GM04504 (cell line): ENCODE measurements at regions not wholly inside any gene's neighbourhood (a gene's known extent, or its start where the extent isn't known, plus 50 kb on each side); places are given as distances from the start of the nearest gene placed in this dataset.
A peak's percentile ranks its signal among the peaks of the same experiment; 100 is the strongest.

Experiments
- DNase-seq: peaks from one replicate; pipeline ENCODE4 v3.0.0-alpha.2; 2012; ENCODE audit warnings: low read depth

DNA sequence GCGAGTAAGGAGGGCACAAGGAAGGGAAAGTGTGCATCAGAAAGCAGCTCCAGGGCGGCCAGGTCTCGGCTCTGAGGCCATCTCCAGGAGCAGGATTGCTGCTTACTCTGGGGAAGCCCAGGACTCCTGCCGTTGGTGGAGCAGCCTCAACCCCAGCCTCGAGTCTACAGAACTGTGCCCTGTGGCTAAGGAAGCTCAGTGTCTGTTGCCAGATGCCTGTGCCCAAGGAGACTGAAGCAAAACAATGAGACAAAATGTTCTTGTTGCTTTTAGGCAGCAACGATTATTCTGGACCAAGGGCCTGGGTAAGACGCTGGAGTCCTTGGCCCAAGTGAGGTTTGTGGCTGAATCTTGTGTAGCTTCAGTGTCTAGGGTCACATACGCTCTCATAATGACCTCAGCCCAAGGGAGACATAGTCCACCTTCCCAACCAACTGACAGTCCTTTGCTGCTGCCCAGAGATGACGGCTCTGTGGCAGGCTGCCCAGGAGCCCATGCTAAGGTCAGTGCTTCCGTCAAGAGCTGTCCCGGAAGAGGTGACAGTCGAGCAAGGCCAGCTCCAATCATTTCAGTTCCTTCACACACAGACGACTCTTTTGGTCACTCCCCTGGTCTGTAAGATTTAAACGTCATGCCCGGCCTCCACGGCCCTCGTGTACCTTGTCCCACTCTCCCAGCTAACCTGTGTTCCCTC lies 223.8 kb downstream of the TTC32 start:
- DNase-seq = no peak

DNA sequence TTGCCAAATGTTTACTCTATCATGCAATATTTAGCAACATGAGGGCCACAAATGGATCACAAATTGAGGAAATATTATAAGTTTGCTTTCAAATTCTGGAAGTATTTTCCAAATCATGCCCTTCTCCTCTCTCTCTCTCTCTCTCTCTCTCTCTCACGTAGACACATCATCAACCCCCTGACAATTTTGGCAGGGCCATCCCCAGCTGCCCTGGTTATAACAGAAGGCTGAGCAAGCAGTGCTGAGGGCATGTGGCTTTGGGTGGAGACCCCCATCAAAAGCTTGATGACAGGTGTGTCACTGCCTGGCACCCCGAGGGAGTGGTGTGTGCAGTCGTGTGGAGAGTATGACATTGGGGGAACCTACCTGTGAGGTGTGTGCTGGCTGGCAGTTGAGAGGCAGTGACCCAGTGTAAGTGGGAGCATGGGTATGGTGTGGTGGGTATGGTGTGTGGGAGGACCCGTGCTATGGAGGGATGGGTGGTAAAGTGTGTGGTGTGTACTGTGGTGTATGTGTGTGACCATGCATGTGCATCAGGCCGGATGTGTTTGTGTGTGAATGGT lies 224.5 kb downstream of the TTC32 start:
- no peak for DNase-seq

DNA sequence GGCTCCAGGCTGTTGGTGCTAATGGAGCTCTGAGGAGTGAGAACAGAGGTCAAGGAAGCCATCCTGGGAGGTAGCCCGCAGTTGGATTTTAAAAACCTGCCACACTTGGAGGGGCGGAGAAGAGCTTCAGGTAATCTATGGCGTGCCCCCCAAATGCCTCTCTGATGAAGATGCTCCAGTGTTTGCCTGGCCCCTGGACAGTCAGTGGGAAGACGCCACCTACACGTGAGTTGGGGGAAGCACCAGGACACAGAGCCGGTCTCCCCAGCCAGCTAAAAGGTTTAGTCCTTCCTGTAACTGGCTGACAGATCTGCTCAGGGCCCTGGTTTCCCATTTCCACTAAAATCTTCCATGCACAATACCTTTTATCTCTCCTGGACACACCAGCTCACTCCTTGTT lies 225.0 kb downstream of the TTC32 start:
- DNase-seq = no peak

DNA sequence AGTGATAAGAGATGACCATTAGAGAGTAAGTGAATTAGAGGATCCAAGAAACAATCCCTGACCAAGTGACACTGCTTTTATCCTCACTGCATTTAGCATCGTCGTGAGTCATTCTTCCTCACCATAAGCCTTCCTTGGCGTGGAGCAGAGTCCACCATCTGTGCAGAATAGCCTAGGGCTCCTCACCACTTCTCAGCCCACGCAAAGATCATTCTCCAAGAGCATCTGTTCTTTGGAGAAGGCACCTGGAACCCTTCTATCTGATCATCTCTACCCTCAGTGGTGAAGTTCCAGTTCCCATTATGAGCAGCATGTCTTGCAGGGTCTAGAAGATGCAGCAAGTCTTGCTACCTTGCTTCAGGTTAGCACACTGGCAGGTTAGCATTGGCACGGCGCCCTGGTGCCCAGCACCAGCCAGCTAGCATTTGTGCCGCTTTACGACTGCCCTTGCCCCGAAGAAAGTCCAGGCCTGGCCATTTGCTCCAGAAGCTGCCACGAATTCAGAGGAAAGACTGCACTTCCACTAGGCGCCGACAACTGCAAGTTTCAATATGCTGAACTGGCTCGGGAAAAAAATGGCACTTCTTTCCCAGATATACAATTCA lies 225.8 kb downstream of the TTC32 start:
- peak; percentile 63 for DNase-seq

DNA sequence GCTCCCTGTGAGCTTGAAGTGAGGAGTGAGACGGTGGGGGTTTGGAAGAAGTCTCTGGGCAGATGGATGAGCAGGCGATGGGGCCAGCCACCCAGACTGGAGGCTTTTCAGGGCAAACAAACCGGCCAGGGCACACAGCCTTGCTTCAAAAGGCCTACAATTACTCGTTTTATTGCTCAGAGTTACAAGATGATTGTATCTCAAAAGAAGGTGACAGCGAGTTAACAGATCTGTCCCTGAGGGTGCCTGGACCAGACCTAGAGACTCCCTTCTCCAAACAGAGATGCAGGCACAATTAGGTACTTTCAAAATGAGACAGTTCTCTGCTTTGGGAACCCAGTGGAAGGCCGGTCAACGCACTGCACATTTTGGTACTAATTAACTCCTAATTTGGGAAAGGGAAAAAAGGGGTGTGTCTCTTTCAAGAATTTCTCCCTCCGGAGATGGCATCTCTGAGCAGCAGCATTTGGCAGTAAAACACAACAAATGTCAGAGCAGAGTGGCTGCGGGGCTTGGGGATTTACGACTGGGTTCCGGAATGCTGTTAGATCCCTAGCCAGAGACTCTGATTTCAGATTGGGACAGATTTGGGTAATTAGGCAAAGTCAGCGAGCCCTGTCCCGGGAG lies 226.7 kb downstream of the TTC32 start:
- DNase-seq = no peak

DNA sequence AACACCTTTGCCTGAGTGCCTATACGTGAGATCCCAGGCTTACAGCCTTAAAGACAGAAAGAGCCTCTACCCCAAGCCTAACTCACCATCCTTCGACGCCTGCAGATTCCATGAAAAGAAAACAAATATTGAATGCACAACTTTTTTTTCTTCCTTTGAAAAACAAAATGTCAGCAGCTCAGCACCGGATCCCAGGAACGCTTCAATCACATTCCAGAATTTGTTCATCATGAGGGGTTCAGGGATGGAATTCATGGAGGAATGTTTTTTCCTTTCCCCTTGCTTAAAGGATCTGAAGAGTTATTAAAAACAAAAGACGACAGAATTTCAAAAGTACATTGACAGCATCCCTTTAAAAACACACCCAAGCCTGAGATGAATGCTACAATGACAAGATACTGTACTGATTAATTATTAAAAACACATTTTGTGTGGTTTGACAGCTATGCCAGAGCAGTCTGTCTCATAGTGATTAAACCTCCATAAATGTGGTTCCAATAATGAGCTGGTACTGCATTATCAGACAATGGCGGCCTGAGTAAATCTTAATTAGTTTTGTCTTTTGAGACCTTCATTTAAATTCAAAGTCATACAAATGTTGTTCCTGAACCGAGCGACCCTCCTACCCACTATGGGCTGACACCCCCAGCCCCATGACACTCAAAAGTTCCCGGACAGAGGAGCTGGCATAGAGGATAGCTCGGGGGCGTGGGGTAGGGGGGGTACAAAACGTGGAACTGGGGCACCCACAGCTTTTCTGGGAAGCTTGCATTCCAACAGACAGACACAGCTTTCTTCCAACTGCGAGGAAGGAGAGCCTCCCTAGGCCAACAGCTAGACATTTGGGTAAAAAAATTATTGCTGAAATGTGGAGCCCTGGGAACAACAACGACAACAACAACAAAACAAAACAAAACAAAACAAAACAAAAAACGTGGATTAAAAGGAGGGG lies 227.5 kb downstream of the TTC32 start:
- DNase-seq = no peak

DNA sequence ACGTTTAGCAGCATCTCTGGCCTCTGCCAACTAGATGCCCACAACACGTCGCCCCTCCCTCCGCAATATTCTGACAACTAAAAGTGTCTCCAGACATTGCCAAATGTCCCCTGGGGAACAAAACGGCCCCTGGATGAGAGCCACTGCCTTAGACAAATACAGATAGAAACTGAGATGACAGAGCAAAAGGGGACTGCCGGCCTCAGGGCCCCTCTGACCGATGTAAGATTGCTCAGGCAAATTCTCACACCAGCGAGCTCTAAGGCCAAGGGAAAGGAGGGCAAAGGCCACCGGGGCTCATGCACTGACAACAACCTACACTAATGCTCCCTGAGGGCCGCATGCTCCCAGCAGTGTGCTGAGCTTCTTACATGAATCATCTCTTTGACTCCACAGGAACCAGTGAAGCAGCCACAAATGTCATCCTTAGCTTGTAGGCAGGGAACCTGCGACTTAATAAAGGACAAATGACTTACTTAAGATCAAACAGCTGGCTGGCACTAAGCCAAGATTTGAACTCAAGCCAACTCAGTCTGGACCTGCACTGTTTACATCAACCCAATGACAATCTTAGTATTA lies 228.5 kb downstream of the TTC32 start:
- DNase-seq = no peak

DNA sequence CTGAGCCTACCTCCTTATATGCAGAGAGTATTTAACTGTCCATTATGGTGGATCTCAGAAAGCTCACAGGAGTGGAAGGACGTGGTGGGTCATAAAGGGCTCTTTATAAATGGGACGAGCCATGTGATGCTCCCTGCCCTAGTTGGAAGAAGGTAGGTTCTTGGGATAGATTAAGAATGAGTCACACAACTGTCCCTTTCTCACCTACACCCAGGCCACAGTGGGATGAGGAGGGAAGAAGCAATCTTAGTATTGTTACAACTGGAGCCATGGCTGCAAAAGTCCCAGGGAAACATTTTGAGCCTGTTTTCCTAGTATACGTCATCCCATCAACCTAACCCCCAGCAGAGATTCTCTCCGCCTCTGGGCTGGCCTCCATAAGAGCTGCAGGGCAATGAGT lies 229.9 kb downstream of the TTC32 start:
- DNase-seq = no peak

DNA sequence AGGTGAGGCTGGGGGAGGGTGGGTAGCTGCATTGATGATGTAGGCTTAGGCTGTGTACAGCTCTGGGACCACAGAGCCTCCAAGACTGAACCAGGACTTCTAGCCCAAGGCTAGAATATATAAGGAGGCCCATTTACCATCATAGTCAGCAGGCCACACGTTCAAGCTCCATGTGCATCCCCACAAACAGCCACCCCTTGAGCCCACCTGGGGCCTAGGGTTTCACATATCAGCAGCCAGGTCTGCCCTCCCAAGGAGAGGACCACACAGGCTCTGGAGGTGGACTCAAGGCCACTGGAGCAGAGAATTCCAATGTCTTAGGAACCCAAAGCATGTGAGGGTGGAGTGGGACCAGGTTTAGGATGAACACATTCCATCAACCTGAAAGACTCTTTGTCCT lies 230.5 kb downstream of the TTC32 start:
- no peak for DNase-seq

DNA sequence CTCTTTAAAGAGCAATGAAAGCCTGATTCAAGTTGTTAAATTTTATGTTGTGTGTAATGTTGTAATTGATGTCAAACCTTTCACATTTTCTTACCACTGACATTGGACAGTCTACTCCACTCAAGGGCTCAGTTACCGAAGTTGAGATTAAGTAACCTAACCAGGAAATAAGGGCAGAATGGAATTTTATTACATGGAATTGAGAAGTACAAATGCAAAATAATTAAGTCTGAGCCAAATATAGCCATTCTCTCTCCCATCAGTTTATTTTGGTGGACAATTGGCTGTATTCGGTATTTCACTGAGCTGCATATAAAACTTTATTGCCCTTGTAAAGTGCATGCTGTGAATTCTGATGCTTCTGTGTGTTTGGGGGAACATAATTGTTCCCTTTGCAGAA lies 231.5 kb downstream of the TTC32 start:
- no peak for DNase-seq

DNA sequence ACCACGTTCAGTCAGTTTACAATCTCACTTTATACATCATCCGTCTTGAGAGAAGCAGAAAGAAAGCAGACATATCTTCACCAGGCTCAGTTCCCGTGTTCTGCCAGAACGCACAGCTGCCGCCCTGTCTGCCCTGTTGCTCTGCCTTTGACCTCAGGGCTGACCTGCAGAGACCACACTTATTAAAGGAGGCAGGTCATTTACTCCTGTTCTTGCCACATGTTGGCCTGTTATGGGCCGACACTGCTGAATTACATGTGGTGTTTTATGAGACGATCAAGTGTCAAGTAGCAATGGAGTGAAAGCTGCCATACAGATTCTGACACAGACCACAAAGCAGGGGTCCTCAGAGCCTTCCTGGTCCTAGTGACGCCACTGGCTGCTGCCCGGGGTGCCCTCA lies 232.2 kb downstream of the TTC32 start:
- no peak for DNase-seq

DNA sequence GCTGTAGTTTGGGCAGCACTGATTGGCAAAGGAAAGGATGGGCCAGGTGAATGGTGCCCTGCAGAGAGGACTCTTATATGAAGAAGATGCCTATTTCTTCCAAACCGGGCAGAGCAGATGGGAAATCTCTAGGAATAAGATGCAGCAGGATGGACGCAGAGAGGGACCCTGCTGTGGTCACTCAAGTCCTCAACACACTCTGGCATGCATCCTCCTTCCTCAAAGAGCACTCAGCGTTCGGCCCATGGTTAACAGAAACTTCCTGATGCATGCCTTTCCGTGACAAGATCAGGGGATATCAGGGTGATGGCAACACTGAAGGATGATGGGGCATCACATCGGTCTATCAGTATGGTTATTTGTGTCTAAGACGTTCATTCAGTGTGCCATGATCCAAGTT lies 232.7 kb downstream of the TTC32 start:
- no peak for DNase-seq

DNA sequence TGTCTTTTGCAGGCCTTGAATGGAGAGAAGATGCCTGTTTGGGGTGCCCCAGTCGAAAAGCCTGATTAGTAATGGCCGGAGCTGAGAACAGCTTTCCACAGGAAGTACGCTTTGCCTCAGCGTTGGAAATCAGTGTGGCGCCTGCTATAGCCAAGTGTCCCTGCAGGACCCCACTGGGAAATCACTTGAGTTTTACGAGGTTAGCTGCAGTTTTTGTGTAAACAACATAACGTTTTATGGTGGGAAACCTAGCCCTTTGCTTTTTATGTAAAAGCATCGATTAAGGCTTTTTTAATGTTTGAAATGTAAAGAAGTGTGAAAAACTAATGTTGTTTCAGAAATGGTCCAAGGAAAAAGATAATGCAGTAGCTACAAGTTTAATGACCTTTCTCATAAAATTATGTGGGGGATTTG lies 234.2 kb downstream of the TTC32 start:
- no peak for DNase-seq

DNA sequence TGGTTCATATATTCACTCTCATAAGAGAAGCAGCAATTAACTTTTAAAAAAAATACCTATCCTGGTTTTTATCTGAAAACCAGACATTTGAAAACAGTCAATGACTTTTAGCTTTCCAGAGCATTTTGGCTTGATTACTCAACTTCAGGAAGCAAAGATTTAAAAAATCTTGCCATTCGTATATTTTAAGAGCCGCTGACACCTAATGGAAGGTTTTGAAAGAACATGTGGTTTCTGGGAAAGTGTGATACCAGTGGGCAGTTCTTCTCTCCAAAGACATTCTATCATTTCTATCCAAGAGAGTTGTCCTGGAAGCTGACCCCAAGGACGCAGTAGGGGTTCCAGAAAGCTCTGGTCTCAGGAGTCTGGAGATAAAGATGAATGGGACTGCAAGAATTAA lies 234.7 kb downstream of the TTC32 start:
- DNase-seq = no peak

DNA sequence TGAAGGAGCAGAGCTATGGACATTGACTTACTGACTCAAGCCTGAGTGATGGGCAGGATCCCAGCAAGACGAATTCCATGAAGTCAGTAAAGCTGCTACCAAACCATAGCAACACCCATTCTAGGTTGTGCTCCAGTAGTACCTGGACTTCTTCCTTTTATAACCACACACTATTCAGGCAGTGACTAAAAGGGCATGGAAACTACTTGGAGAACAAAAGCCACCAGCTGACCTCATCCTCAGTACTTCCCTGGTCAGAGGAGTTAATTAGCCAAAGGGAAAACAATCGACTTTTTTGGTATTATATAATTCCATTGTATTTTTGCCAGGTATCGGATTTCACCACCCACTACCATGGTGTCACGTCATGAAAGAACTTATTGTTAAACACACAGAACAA lies 237.1 kb downstream of the TTC32 start:
- no peak for DNase-seq

DNA sequence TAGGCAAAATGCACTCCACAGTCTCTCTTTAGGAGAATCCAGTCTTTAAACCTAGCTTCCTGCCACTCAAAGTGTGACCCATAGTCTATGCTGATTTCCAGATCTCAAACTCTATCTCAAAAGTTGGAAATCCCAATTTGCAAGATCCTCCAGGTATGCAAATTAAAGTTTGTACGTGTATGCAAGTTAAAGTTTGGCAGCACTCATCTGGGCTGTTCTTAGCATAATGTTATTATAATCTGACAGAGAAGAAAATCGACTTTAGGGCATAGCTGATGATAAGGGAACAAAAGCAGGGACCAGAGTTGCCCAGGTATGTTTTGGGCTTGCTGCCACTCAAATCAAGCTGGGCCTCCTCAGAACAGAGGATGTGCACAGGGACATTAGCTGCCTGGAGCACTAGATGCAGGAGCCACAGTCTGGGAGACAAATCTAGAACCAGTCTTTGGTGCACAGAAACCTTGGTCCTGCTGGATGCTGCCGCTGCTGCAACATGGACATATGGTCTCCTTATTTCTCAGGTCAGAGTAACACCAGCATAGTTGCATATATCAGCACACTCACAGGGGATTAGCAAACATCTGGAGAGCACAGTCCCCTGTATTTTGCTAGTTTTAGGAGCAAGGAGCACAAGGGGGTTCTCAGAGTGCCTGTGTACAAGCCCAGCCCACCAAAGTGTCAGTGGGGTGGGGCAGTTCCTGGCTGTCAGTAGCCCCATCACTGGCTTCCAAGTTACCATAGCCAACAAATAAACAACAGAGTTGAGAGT lies 242.6 kb downstream of the TTC32 start:
- no peak for DNase-seq

DNA sequence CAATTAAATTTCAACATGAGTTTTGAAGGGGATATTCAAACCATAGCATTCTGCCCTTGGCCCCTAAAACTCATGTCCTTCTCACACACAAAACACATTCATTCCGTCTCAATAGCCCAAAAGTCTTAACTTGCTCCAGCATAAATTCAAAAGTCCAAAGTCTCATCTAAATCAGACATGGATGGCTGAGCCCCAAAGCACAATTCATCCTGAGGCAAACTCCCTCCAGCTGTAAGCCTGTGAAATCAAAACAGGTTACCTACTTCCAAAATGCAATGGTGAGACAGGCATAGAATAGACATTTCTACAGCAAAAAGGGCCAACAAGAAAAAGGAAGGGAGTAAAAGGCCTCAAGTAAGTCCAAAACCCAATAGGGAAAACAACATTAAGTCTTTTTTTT lies 245.8 kb downstream of the TTC32 start:
- DNase-seq = no peak

DNA sequence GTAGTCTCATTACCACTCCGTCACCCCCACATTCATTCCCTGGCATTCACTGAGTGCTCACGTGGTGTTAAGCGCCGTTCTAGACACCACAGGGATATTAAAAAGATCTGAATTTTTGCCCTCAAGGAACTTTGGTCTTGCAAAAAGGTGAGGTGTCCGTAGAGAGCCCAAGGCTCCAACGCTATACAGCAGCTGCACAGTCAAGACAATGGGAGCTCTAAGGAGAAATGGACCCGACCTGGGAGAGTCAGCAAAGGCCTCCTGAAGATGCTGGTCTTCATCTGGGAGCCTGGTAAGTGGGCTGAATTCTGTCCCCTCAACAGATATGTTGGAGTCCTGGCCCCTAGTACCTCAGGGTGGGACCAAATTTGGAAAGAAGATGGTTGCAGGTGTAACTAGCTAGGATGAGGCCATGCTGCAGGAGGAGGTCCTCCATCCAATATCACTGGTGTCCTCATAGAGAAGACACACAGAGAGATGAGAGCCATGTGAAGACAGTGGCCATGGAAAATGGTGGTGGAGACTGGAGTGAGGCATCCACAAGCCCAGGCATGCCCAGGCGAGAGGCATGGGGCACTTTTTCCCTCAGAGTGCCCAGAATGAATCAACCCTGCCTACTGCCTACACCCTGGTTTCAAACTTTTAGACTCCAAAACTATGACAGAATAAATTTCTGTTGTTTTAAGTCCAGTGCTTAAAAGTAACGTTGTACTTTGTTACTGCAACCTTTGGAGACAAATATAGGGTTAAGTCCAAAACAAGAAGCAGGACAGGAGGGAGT lies 247.3 kb downstream of the TTC32 start:
- DNase-seq = no peak

DNA sequence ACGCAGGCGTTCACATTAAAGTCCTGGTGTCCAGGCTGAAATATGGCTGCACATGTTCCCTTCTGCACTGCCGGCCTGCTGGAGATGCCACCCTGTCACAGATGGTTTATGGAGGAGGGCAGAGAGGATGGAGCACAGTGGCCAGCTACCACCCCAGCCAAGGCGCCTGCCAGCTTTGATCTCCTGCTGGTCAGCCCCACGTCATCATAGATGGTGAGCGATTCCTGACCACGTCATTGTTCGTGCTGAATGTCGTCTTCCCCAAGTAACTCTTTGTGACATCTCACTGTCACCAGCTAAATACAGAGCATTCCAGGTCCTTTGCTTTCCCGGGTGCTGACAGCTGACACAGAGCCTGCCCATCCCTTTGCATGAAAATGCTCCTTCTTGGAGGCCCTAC lies 248.3 kb downstream of the TTC32 start:
- DNase-seq = no peak

DNA sequence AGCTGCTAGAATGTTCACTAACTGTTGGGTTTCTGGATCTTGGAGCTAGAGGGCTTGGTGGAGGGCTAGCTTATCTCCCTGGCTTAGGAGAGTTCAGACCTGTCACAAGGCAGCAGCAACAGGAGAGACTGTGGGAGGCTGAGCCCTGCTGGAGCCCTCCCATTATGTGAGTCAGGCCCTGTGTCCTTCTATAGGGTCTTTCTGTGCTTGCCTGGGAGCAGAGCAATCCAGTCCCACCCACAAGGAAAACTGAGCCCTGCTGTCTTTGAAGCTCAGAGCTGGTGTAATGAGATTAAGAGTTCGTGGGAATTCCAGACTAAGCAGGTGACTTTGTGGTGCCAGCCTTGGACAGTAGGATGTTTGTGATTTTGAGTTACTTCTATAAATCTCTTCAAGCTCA lies 249.0 kb downstream of the TTC32 start:
- DNase-seq = no peak
